Right cardiac atrium (tissue), 5 donors: ENCODE measurements at regions not wholly inside any gene's neighbourhood (a gene's known extent, or its start where the extent isn't known, plus 50 kb on each side); places are given as distances from the start of the nearest gene placed in this dataset.
"Not testable (repeated sequence)": the region's sequence is repeated elsewhere in the genome, so short reads cannot be mapped to it uniquely, and the experiment has no call there.

Experiments used
- ATAC-seq, 2 donors: fragments of 200-7000 bp; cut with Tn5 transposase; one replicate each; pipeline versions ENCODE4 v1.8.0 to v1.9.1; 2020; ENCODE audit warnings: moderate library complexity in 2 of 2, mild to moderate bottlenecking in 1 of 2
- DNase-seq, 3 donors: peaks; one replicate each; pipeline ENCODE4 v3.0.0-alpha.2; 2020
- H3K27ac ChIP-seq: one replicate; pipeline ENCODE4 v1.5.1; 2013; ENCODE audit warnings: mild to moderate bottlenecking, low read length, control low read depth, moderate library complexity
- H3K27me3 ChIP-seq: one replicate; pipeline ENCODE4 v1.6.1; 2013; ENCODE audit not compliant: control insufficient read depth, insufficient read depth
- H3K4me1 ChIP-seq: one replicate; pipeline ENCODE4 v1.6.1; 2013; ENCODE audit warnings: low read length; ENCODE audit not compliant: control insufficient read depth, insufficient read depth
- H3K4me3 ChIP-seq: one replicate; pipeline ENCODE4 v1.5.1; 2013; ENCODE audit warnings: low read length, control low read depth
- H3K9me3 ChIP-seq: one replicate; pipeline ENCODE4 v1.6.1; 2013; ENCODE audit warnings: low read length; ENCODE audit not compliant: control insufficient read depth
- WGBS: extraction: QIAGEN DNeasy Blood & Tissue Kit; methylation state at CpG from one replicate; pipeline ENCODE4 v1.1.7; 2013; 5-methylcytosine and 5-hydroxymethylcytosine counted together
- intact Hi-C, 4 donors: fragments of 100-400 bp; cut with DNase I; formaldehyde crosslinking; loops; one replicate each; pipeline versions ENCODE4 v1.11.0 to v1.14.0; 2022 to 2023
- donor health status: healthy with polysubstance abuse.
- donor health status: DM: no; HTN: yes; CAD: no.
- donor health status: DM: no; HTN: no; CAD: no.
- donor health status: DM: no; HTN: yes; CAD: no; lungs with severe emphysema.
- donor health status: DM: yes; HTN: yes; CAD: no.

- no peaks in the 10 kb centered on the region for H3K27me3 ChIP-seq
- no peak overlapping the region for H3K27ac ChIP-seq
- ATAC-seq (peak in 1 of 2 donors; percentile 32), DNase-seq (no peak)
- no peaks in the 10 kb centered on the region for H3K9me3 ChIP-seq
- H3K4me3 ChIP-seq: no peak overlapping the region
- intact Hi-C loops: no loop called here
- 72% methylated on average over 12 of the region's 12 CpGs for WGBS
- H3K4me1 ChIP-seq: peaks cover 2% of the 10 kb centered on the region
Observed at GRCh38 chr1:178581351-178582303, 68.7 kb downstream of the TEX35 start.

GRCh38 chr1:178587096-178587495, 74.2 kb downstream of the TEX35 start:
- Histone ChIP-seq H3K4me3 (no peak overlapping the region), H3K27ac (no peak overlapping the region), H3K27me3 (no peaks in the 10 kb centered on the region), H3K4me1 (no peaks in the 10 kb centered on the region), H3K9me3 (no peaks in the 10 kb centered on the region)
- no peak for ATAC-seq
- no peak for DNase-seq
- intact Hi-C loops: no loop called here
- 88% methylated on average over 5 of the region's 5 CpGs for WGBS

GRCh38 chr1:178587975-178588374, 75.1 kb downstream of the TEX35 start:
- ATAC-seq (no peak), DNase-seq (no peak)
- WGBS: 66% methylated on average over 4 of the region's 4 CpGs
- no peaks in the 10 kb centered on the region for H3K27me3 ChIP-seq
- H3K9me3 ChIP-seq: no peaks in the 10 kb centered on the region
- no peak overlapping the region for H3K4me3 ChIP-seq
- intact Hi-C loops: no loop called here
- H3K27ac ChIP-seq: no peak overlapping the region
- H3K4me1 ChIP-seq: no peaks in the 10 kb centered on the region

- 79% methylated on average over 3 of the region's 3 CpGs for WGBS
- ATAC-seq, H3K4me1 ChIP-seq, H3K4me3 ChIP-seq, DNase-seq, intact Hi-C loops, H3K27ac ChIP-seq, H3K27me3 ChIP-seq, H3K9me3 ChIP-seq: not testable (repeated sequence)
Observed at GRCh38 chr1:178589042-178589441, 76.1 kb downstream of the TEX35 start.

GRCh38 chr1:178591811-178592210, 78.9 kb downstream of the TEX35 start:
- H3K27me3 ChIP-seq, H3K4me1 ChIP-seq, H3K9me3 ChIP-seq, ATAC-seq, H3K4me3 ChIP-seq, intact Hi-C loops, H3K27ac ChIP-seq, DNase-seq: not testable (repeated sequence)
- 92% methylated on average over 1 of the region's 1 CpG for WGBS

- H3K27ac ChIP-seq: no peak overlapping the region
Observed at GRCh38 chr1:178593515-178593914, 80.6 kb downstream of the TEX35 start.

GRCh38 chr1:178594133-178594532, 81.2 kb downstream of the TEX35 start:
- Histone ChIP-seq H3K4me1 (no peaks in the 10 kb centered on the region), H3K9me3 (no peaks in the 10 kb centered on the region), H3K4me3 (no peak overlapping the region), H3K27me3 (no peaks in the 10 kb centered on the region), H3K27ac (no peak overlapping the region)
- ATAC-seq (no peak), DNase-seq (peak in 1 of 3 donors; percentile 58)
- intact Hi-C loops: no loop called here
- 51% methylated on average over 5 of the region's 5 CpGs for WGBS

More at GRCh38 chr1:178593515-178593914, 80.6 kb downstream of the TEX35 start:
- Histone ChIP-seq H3K4me1 (no peaks in the 10 kb centered on the region), H3K4me3 (no peak overlapping the region), H3K27me3 (no peaks in the 10 kb centered on the region), H3K9me3 (no peaks in the 10 kb centered on the region)
- DNase-seq (no peak), ATAC-seq (no peak)
- intact Hi-C loops: no loop called here

- no peak overlapping the region for H3K4me3 ChIP-seq
- DNase-seq (no peak), ATAC-seq (no peak)
- no peaks in the 10 kb centered on the region for H3K27me3 ChIP-seq
- no peak overlapping the region for H3K27ac ChIP-seq
- H3K9me3 ChIP-seq: no peaks in the 10 kb centered on the region
- WGBS: 93% methylated on average over 6 of the region's 6 CpGs
- H3K4me1 ChIP-seq: no peaks in the 10 kb centered on the region
- intact Hi-C loops: no loop called here
Observed at GRCh38 chr1:178595491-178595890, 82.6 kb downstream of the TEX35 start.

GRCh38 chr1:178599087-178599486, 86.2 kb downstream of the TEX35 start:
- intact Hi-C loops: no loop called here
- ATAC-seq (no peak), DNase-seq (no peak)
- H3K9me3 ChIP-seq: no peaks in the 10 kb centered on the region
- 94% methylated on average over 4 of the region's 4 CpGs for WGBS
- no peaks in the 10 kb centered on the region for H3K4me1 ChIP-seq
- no peak overlapping the region for H3K4me3 ChIP-seq
- no peak overlapping the region for H3K27ac ChIP-seq
- H3K27me3 ChIP-seq: peaks cover 2% of the 10 kb centered on the region

GRCh38 chr1:178599745-178600144, 86.8 kb downstream of the TEX35 start:
- intact Hi-C loops: no loop called here
- H3K9me3 ChIP-seq: no peaks in the 10 kb centered on the region
- 24% methylated on average over 1 of the region's 1 CpG for WGBS
- DNase-seq: no peak
- no peak for ATAC-seq
- H3K4me3 ChIP-seq: no peak overlapping the region
- no peaks in the 10 kb centered on the region for H3K4me1 ChIP-seq
- no peak overlapping the region for H3K27ac ChIP-seq
- peaks cover 2% of the 10 kb centered on the region for H3K27me3 ChIP-seq

- H3K27ac ChIP-seq: no peak overlapping the region
- H3K9me3 ChIP-seq: no peaks in the 10 kb centered on the region
- ATAC-seq: no peak
- 93% methylated on average over 5 of the region's 5 CpGs for WGBS
- intact Hi-C loops: no loop called here
- H3K27me3 ChIP-seq: peaks cover 2% of the 10 kb centered on the region
- no peak for DNase-seq
- no peak overlapping the region for H3K4me3 ChIP-seq
- H3K4me1 ChIP-seq: no peaks in the 10 kb centered on the region
Observed at GRCh38 chr1:178603926-178604325, 91.0 kb downstream of the TEX35 start.
